T-helper 1 cell treated with Interleukin-12 subunit alpha and Interleukin-12 subunit beta and Interleukin-4 antibody, amounts not matched to agents 30 ng/mL and 1 ng/mL, for 36 hours (primary cell): ENCODE measurements at regions not wholly inside any gene's neighbourhood (a gene's known extent, or its start where the extent isn't known, plus 50 kb on each side); places are given as distances from the start of the nearest gene placed in this dataset.
"Not testable (repeated sequence)": the region's sequence is repeated elsewhere in the genome, so short reads cannot be mapped to it uniquely, and the experiment has no call there.

Experiments used
- intact Hi-C: fragments of 100-400 bp; cut with micrococcal nuclease; formaldehyde crosslinking; loops from one replicate; pipeline ENCODE4 v1.15.1; 2024

- intact Hi-C loops, result no loop called here
Observed at GRCh38 chr18:75757951-75758350, 330.4 kb upstream of the SMIM21 start.

- intact Hi-C loops, result no loop called here
Observed at GRCh38 chr18:75754433-75754832, 326.9 kb upstream of the SMIM21 start.

- intact Hi-C loops, result no loop called here
Observed at GRCh38 chr18:75753753-75754152, 326.2 kb upstream of the SMIM21 start.

- intact Hi-C loops, result no loop called here
Observed at GRCh38 chr18:75752740-75753263, 325.3 kb upstream of the SMIM21 start.

GRCh38 chr18:75745147-75745546 lies 317.6 kb upstream of the SMIM21 start:
- intact Hi-C loops, result no loop called here

- intact Hi-C loops, result no loop called here
Observed at GRCh38 chr18:75742516-75742915, 315.0 kb upstream of the SMIM21 start.

- intact Hi-C loops, result no loop called here
Observed at GRCh38 chr18:75739682-75740081, 312.2 kb upstream of the SMIM21 start.

- intact Hi-C loops, result no loop called here
Observed at GRCh38 chr18:75735291-75735690, 307.8 kb upstream of the SMIM21 start.

- intact Hi-C loops, result no loop called here
Observed at GRCh38 chr18:75730249-75730648, 302.7 kb upstream of the SMIM21 start.

- intact Hi-C loops, result loop anchor here (10.0 kb wide), 1 partner anchor 824 kb away; no protein-coding TSS in a partner anchor
Observed at GRCh38 chr18:75728621-75729020, 301.1 kb upstream of the SMIM21 start.

GRCh38 chr18:75727456-75727855 lies 300.0 kb upstream of the SMIM21 start:
- intact Hi-C loops, result loop anchor here (1.0 to 10.0 kb wide), 2 partner anchors 823 to 1075 kb away; no protein-coding TSS in a partner anchor

- intact Hi-C loops, result loop anchor here (10.0 kb wide), 1 partner anchor 819 kb away; no protein-coding TSS in a partner anchor
Observed at GRCh38 chr18:75723521-75724340, 296.2 kb upstream of the SMIM21 start.

GRCh38 chr18:75714766-75715165 lies 287.3 kb upstream of the SMIM21 start:
- intact Hi-C loops, result no loop called here

GRCh38 chr18:75712124-75712867 lies 284.8 kb upstream of the SMIM21 start:
- intact Hi-C loops, result not testable (repeated sequence)

- intact Hi-C loops, result no loop called here
Observed at GRCh38 chr18:75700561-75700960, 273.1 kb upstream of the SMIM21 start.

- intact Hi-C loops, result no loop called here
Observed at GRCh38 chr18:75698861-75699260, 271.4 kb upstream of the SMIM21 start.

- intact Hi-C loops, result no loop called here
Observed at GRCh38 chr18:75697493-75697892, 270.0 kb upstream of the SMIM21 start.

GRCh38 chr18:75696391-75696790 lies 268.9 kb upstream of the SMIM21 start:
- intact Hi-C loops, result no loop called here

- intact Hi-C loops, result no loop called here
Observed at GRCh38 chr18:75694292-75694691, 266.8 kb upstream of the SMIM21 start.

- intact Hi-C loops, result no loop called here
Observed at GRCh38 chr18:75691483-75691882, 264.0 kb upstream of the SMIM21 start.

GRCh38 chr18:75690283-75690682 lies 262.8 kb upstream of the SMIM21 start:
- intact Hi-C loops, result not testable (repeated sequence)

- intact Hi-C loops, result no loop called here
Observed at GRCh38 chr18:75687626-75688025, 260.1 kb upstream of the SMIM21 start.
